ENCODE measurements at regions not wholly inside any gene's neighbourhood (a gene's known extent, or its start where the extent isn't known, plus 50 kb on each side); places are given as distances from the start of the nearest gene placed in this dataset.

GRCh38 chrX:104310657-104311254 is 56.0 kb upstream of the ESX1 start:
- Mint-ChIP-seq H3K27me3 (no peaks in the 10 kb centered on the region), H3K27ac (no peak overlapping the region), H3K36me3 (no peaks in the 10 kb centered on the region), H3K4me1 (no peaks in the 10 kb centered on the region), H3K9me3 (no peaks in the 10 kb centered on the region), H3K4me3 (no peak overlapping the region)
- POLR2A ChIA-PET, result no interaction called here
- ATAC-seq (ENCODE audit: low read depth), result no peak
- DNase-seq, result no peak

GRCh38 chrX:104310090-104310489 is 55.4 kb upstream of the ESX1 start:
- ATAC-seq (ENCODE audit: low read depth) (no peak), DNase-seq (no peak)
- no peaks in the 10 kb centered on the region for H3K4me1 Mint-ChIP-seq
- no peaks in the 10 kb centered on the region for H3K9me3 Mint-ChIP-seq
- no peaks in the 10 kb centered on the region for H3K27me3 Mint-ChIP-seq
- no peak overlapping the region for H3K4me3 Mint-ChIP-seq
- POLR2A ChIA-PET, result no interaction called here
- no peak overlapping the region for H3K27ac Mint-ChIP-seq
- no peaks in the 10 kb centered on the region for H3K36me3 Mint-ChIP-seq

- H3K27me3 Mint-ChIP-seq, result no peaks in the 10 kb centered on the region
- no peaks in the 10 kb centered on the region for H3K36me3 Mint-ChIP-seq
- no peaks in the 10 kb centered on the region for H3K4me1 Mint-ChIP-seq
- ATAC-seq (ENCODE audit: low read depth) (no peak), DNase-seq (no peak)
- POLR2A ChIA-PET, result no interaction called here
- H3K4me3 Mint-ChIP-seq, result no peak overlapping the region
- H3K27ac Mint-ChIP-seq, result no peak overlapping the region
- H3K9me3 Mint-ChIP-seq, result no peaks in the 10 kb centered on the region
These were observed 54.4 kb upstream of the ESX1 start for GRCh38 chrX:104309169-104309568.

- H3K4me3 Mint-ChIP-seq, result no peak overlapping the region
- peaks cover 2% of the 10 kb centered on the region for H3K27me3 Mint-ChIP-seq
- H3K9me3 Mint-ChIP-seq, result no peaks in the 10 kb centered on the region
- no peaks in the 10 kb centered on the region for H3K36me3 Mint-ChIP-seq
- H3K4me1 Mint-ChIP-seq, result no peaks in the 10 kb centered on the region
- DNase-seq (no peak), ATAC-seq (ENCODE audit: low read depth) (no peak)
- POLR2A ChIA-PET, result no interaction called here
- H3K27ac Mint-ChIP-seq, result no peak overlapping the region
These were observed 52.6 kb upstream of the ESX1 start for GRCh38 chrX:104307341-104307740.

GRCh38 chrX:104306180-104306579 is 51.4 kb upstream of the ESX1 start:
- ATAC-seq (ENCODE audit: low read depth), result no peak

More at GRCh38 chrX:104306180-104306579, 51.4 kb upstream of the ESX1 start:
- POLR2A ChIA-PET, result no interaction called here
- DNase-seq, result no peak
- H3K27me3 Mint-ChIP-seq, result peaks cover 2% of the 10 kb centered on the region
- H3K4me1 Mint-ChIP-seq, result no peaks in the 10 kb centered on the region
- no peak overlapping the region for H3K4me3 Mint-ChIP-seq
- H3K27ac Mint-ChIP-seq, result no peak overlapping the region
- no peaks in the 10 kb centered on the region for H3K36me3 Mint-ChIP-seq
- no peaks in the 10 kb centered on the region for H3K9me3 Mint-ChIP-seq
